Upper lobe of left lung (tissue), 4 donors: ENCODE measurements at regions not wholly inside any gene's neighbourhood (a gene's known extent, or its start where the extent isn't known, plus 50 kb on each side); places are given as distances from the start of the nearest gene placed in this dataset.

Experiments used
- CTCF ChIP-seq, 6 experiments: fragments of 450-650 bp in 4 of 6; fragments of 200-600 bp in 2 of 6; sonication (generic) in 2 of 6; IDR thresholded peaks; one replicate each; pipeline ENCODE4 v1.5.1; 2016 to 2019; ENCODE audit warnings: antibody characterized with exemption in 6 of 6
- EP300 ChIP-seq, 4 donors: sonication (generic); formaldehyde crosslinking; IDR thresholded peaks; one replicate each; pipeline ENCODE4 v1.5.1; 2017; ENCODE audit warnings: antibody characterized with exemption in 4 of 4, control low read depth in 2 of 4
- POLR2A ChIP-seq, 4 donors: fragments of 450-650 bp; IDR thresholded peaks; one replicate each; pipeline ENCODE4 v1.5.1; 2016 to 2017; ENCODE audit warnings: antibody characterized with exemption in 4 of 4, mild to moderate bottlenecking in 2 of 4
- POLR2AphosphoS5 ChIP-seq, 2 donors: sonication (generic); formaldehyde crosslinking; IDR thresholded peaks; one replicate each; pipeline ENCODE4 v1.5.1; 2017; ENCODE audit warnings: antibody characterized with exemption in 2 of 2

- TF ChIP-seq POLR2A (IDR thresholded peaks at IDR 0.05) (no peak), EP300 (IDR thresholded peaks at IDR 0.05) (no peak), CTCF (IDR thresholded peaks at IDR 0.05) (no peak), POLR2AphosphoS5 (IDR thresholded peaks at IDR 0.05) (no peak)
These were observed 50.2 kb upstream of the NR3C1 start for GRCh38 chr5:143453720-143454119.
